Smooth muscle cell (in vitro differentiated cells): ENCODE measurements at regions not wholly inside any gene's neighbourhood (a gene's known extent, or its start where the extent isn't known, plus 50 kb on each side); places are given as distances from the start of the nearest gene placed in this dataset.

Experiments used
- DNase-seq: peaks from one replicate; lab custom pipeline; 2025; ENCODE audit not compliant: unreplicated experiment; lab: John Stamatoyannopoulos, UW
- H2AFZ ChIP-seq: fragments of 200-600 bp; sonication (generic); 2 replicates; pipeline ENCODE4 v1.6.0; 2016; ENCODE audit warnings: antibody characterized with exemption, low read depth, mild to moderate bottlenecking
- H3F3A ChIP-seq: fragments of 200-600 bp; sonication (generic); 2 replicates; pipeline ENCODE4 v1.6.0; 2017; ENCODE audit warnings: antibody characterized with exemption, low read depth
- H3K27ac ChIP-seq: fragments of 200-600 bp; sonication (generic); 2 replicates; pipeline ENCODE4 v1.5.1; 2016; ENCODE audit warnings: low read depth, mild to moderate bottlenecking
- H3K27me3 ChIP-seq: fragments of 200-600 bp; sonication (generic); 2 replicates; pipeline ENCODE4 v1.6.1; 2016; ENCODE audit warnings: low read depth, mild to moderate bottlenecking
- H3K36me3 ChIP-seq: fragments of 200-600 bp; sonication (generic); 2 replicates; pipeline ENCODE4 v1.5.1; 2016; ENCODE audit warnings: low read depth
- H3K4me1 ChIP-seq: fragments of 200-600 bp; sonication (generic); 2 replicates; pipeline ENCODE4 v1.5.1; 2016; ENCODE audit warnings: low read depth
- H3K4me2 ChIP-seq: fragments of 200-600 bp; sonication (generic); 2 replicates; pipeline ENCODE4 v1.6.0; 2016; ENCODE audit warnings: mild to moderate bottlenecking
- H3K4me3 ChIP-seq: fragments of 200-600 bp; sonication (generic); 2 replicates; pipeline ENCODE4 v1.5.1; 2016; ENCODE audit warnings: mild to moderate bottlenecking
- H3K79me2 ChIP-seq: fragments of 200-600 bp; sonication (generic); 2 replicates; pipeline ENCODE4 v1.6.0; 2016; ENCODE audit warnings: low read depth, mild to moderate bottlenecking
- H3K9ac ChIP-seq: fragments of 200-600 bp; sonication (generic); 2 replicates; pipeline ENCODE4 v1.6.0; 2016; ENCODE audit warnings: low read depth
- H3K9me3 ChIP-seq: fragments of 200-600 bp; sonication (generic); replicated peaks from 2 replicates; pipeline ENCODE4 v1.5.1; 2016; ENCODE audit warnings: low read depth
- H4K20me1 ChIP-seq: fragments of 200-600 bp; sonication (generic); 2 replicates; pipeline ENCODE4 v1.6.0; 2016; ENCODE audit warnings: low read depth
- WGBS: methylation state at CpG from one replicate; pipeline ENCODE4 v1.1.7; 2016; ENCODE audit warnings: low lambda C conversion rate; 5-methylcytosine and 5-hydroxymethylcytosine counted together
- TF ChIP-seq, protein P1 (sequence below): fragments of 200-600 bp; sonication (generic); IDR thresholded peaks from 2 replicates; pipeline ENCODE4 v1.5.1; 2017; ENCODE audit warnings: borderline replicate concordance, mild to moderate bottlenecking, antibody characterized with exemption; ENCODE audit not compliant: insufficient read depth, poor library complexity, severe bottlenecking

GRCh38 chr6:109304284-109305015, 77.8 kb downstream of the CD164 start:
- Histone ChIP-seq H3K9me3 (no peaks in the 10 kb centered on the region), H3K79me2 (no peaks in the 10 kb centered on the region), H2AFZ (no peak overlapping the region), H3K4me3 (no peak overlapping the region), H3K27me3 (no peaks in the 10 kb centered on the region), H3F3A (no peaks in the 10 kb centered on the region), H3K4me1 (no peaks in the 10 kb centered on the region), H4K20me1 (no peaks in the 10 kb centered on the region), H3K27ac (no peak overlapping the region), H3K36me3 (no peaks in the 10 kb centered on the region), H3K4me2 (no peak overlapping the region), H3K9ac (no peak overlapping the region)
- TF ChIP-seq, protein P1, sequence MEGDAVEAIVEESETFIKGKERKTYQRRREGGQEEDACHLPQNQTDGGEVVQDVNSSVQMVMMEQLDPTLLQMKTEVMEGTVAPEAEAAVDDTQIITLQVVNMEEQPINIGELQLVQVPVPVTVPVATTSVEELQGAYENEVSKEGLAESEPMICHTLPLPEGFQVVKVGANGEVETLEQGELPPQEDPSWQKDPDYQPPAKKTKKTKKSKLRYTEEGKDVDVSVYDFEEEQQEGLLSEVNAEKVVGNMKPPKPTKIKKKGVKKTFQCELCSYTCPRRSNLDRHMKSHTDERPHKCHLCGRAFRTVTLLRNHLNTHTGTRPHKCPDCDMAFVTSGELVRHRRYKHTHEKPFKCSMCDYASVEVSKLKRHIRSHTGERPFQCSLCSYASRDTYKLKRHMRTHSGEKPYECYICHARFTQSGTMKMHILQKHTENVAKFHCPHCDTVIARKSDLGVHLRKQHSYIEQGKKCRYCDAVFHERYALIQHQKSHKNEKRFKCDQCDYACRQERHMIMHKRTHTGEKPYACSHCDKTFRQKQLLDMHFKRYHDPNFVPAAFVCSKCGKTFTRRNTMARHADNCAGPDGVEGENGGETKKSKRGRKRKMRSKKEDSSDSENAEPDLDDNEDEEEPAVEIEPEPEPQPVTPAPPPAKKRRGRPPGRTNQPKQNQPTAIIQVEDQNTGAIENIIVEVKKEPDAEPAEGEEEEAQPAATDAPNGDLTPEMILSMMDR = no peak
- DNase-seq = no peak
- 45% methylated on average over 3 of the region's 3 CpGs for WGBS

- Histone ChIP-seq H3K79me2 (no peaks in the 10 kb centered on the region), H4K20me1 (no peaks in the 10 kb centered on the region), H3K36me3 (no peaks in the 10 kb centered on the region), H2AFZ (no peak overlapping the region), H3K4me1 (no peaks in the 10 kb centered on the region), H3K4me3 (no peak overlapping the region), H3K4me2 (no peak overlapping the region), H3K27ac (no peak overlapping the region), H3K9me3 (no peaks in the 10 kb centered on the region), H3F3A (no peaks in the 10 kb centered on the region), H3K27me3 (no peaks in the 10 kb centered on the region), H3K9ac (no peak overlapping the region)
- no peak for DNase-seq
- TF ChIP-seq, protein P1 = no peak
- WGBS = 64% methylated on average over 6 of the region's 6 CpGs
Observed at GRCh38 chr6:109303640-109304283, 78.5 kb downstream of the CD164 start.

DNA sequence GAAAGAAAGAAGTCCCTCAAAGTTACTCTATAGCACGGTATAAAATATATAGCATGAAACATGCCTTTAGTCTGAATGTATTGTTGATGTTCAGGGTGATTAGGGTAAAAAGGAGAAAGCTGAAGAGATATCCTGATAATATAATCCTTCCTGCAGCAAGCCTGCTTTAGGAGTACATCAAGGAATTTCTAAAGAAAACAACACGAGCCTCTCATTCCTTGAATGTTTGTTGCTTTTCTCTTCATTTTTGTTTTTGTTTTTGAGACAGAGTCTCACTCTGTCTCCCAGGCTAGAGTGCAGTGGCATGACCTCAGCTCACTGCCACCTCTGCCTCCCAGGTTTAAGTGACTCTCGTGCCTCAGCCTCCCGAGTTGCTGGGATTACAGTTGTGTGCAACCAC, 79.1 kb downstream of the CD164 start:
- Histone ChIP-seq H3K4me3 (no peak overlapping the region), H3F3A (no peaks in the 10 kb centered on the region), H3K4me1 (no peaks in the 10 kb centered on the region), H3K27ac (no peak overlapping the region), H3K27me3 (no peaks in the 10 kb centered on the region), H3K4me2 (no peak overlapping the region), H4K20me1 (no peaks in the 10 kb centered on the region), H2AFZ (no peak overlapping the region), H3K9me3 (no peaks in the 10 kb centered on the region), H3K36me3 (no peaks in the 10 kb centered on the region), H3K9ac (no peak overlapping the region), H3K79me2 (no peaks in the 10 kb centered on the region)
- WGBS = 76% methylated on average over 4 of the region's 4 CpGs
- TF ChIP-seq, protein P1 = no peak
- no peak for DNase-seq
